Left colon (tissue), 2 donors: ENCODE measurements at regions not wholly inside any gene's neighbourhood (a gene's known extent, or its start where the extent isn't known, plus 50 kb on each side); places are given as distances from the start of the nearest gene placed in this dataset.

Experiments
- ATAC-seq: fragments of 200-7000 bp; cut with Tn5 transposase; one replicate; pipeline ENCODE4 v1.9.1; 2020; ENCODE audit warnings: mild to moderate bottlenecking, moderate library complexity
- DNase-seq, 2 donors: peaks; one replicate each; pipeline ENCODE4 v3.0.0-alpha.2; 2020
- intact Hi-C, 2 donors: fragments of 100-400 bp; cut with DNase I in 1 of 2; cut with micrococcal nuclease in 1 of 2; formaldehyde crosslinking; loops; one replicate each; pipeline versions ENCODE4 v1.11.2 to v1.14.0; 2022; cut with DNase I, micrococcal nuclease
- donor health status: DM: no; HTN: no; CAD: no.
- donor health status: DM: yes; HTN: yes; CAD: no.

DNA sequence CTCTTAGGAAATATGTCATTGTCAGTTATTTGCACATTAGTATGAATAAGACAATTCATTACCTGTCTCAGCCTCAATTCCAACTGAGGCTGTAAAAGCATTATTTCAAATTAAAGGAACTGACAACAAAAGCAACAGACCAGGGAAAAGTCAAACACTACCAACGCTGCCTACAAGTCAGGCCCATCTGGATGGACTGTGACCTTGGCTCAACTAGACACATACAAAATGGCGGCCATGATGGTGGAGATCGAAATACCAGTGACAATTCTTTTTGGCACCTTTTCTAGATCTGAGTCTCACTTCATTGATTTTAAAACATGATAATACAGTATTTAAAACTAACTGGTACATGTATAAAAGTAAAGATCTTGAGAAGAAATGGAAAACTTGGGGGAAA, 160.7 kb downstream of the DHX15 start:
- intact Hi-C loops: no loop called here
- no peak for DNase-seq
- no peak for ATAC-seq

DNA sequence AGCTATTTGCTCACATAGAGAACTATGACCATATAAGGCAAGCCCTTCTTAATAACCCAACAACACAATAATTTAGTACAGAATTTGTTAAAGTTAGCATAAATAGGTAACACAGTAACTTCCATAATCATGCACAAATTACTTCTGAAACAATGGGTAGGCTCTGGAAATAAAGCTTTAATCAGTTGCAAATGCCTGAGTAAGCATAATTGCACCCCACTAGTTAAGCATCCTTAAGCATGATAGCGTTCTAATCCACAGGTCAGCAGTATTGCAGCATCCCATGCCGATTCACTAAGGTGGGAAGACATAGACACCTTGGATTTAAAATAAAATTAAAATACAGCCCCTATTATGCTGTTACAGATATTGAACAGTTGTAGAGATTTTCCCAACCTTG, 161.7 kb downstream of the DHX15 start:
- ATAC-seq (no peak), DNase-seq (no peak)
- intact Hi-C loops: no loop called here

DNA sequence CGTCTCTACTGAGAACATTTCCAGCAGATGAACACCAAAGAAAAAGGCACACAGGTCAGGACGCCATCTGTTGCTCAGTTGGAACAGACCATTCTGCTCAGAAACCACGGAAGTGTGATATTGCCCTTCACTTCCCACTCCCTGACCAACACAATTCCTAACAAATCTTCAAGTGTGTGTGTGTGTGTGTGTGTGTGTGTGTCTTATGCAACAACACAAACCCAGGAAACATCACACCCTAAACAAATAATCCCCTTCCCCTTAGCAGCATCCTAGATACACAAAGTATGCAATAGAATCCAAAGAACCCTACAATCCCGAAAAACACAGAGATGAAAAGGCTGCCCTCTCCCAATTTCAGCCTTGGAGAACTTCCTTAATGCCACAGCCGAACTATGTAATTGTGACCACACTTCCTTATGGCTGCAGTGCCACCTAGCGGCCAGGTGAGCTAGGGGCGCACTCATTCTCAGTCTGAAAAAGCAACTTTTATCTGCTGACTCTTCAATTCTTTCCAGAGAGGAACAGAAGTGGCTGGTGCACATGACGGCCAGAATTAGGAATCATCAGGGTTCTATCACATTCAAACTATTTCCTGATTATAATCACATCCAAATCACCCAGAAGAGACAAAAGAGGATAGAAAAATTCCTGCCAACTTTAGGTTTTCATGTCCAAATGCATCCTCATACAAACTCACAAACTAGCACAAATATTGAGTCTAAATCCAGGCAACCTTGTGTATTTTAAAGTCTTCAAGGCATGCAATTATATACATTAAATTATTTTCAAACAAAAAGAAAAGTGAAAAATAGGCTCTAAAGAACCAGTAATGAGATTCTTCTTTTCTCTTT, 164.9 kb downstream of the DHX15 start:
- DNase-seq (peak; percentile 51 to 86), ATAC-seq (peak; percentile 97)
- intact Hi-C loops: loop anchor here in 1 of 2 donors (10.0 kb wide), 1 partner anchor 1525 kb away; no protein-coding TSS in a partner anchor

DNA sequence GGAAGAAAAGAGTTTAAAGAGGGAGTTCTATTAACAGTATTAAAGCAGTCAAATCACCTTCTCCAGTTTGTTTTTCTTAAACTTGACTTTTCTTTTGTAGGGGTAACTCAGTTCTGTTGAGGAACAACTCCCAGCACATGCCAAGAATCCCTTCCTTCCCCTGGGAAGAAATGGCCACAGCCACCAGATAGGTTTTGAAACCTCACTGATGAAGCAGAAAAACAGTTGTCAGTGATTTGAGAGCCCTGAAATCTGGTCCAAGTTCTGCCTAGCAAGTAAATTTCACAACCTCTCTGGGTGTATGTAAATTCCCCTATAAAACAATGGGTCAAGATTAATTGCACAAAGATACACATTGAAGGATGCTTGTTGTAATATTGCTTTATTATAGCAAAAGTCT, 167.1 kb downstream of the DHX15 start:
- no peak for DNase-seq
- no peak for ATAC-seq
- intact Hi-C loops: loop anchor here in 1 of 2 donors (10.0 kb wide), 1 partner anchor 1522 kb away; no protein-coding TSS in a partner anchor

DNA sequence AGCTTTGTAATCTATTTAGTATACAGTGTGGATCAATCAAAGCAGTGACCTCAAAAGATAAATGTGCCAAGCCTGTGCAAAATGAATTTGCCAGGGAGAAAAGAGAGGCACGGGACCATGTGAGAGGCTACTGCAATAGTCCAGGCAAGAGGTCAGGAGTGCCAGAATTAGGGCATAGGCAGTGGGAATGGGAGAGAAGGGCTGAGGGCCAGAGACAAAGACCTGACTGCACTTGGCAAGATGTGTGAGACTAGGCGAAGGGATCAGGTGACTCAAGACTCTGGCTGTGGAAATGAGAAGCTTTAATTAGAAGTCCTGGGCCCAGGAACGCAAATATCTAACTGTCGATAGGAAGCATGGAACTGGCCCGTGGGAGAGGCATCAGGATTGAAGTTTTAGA, 168.1 kb downstream of the DHX15 start:
- ATAC-seq (no peak), DNase-seq (no peak)
- intact Hi-C loops: loop anchor here in 1 of 2 donors (10.0 kb wide), 1 partner anchor 1521 kb away; no protein-coding TSS in a partner anchor

DNA sequence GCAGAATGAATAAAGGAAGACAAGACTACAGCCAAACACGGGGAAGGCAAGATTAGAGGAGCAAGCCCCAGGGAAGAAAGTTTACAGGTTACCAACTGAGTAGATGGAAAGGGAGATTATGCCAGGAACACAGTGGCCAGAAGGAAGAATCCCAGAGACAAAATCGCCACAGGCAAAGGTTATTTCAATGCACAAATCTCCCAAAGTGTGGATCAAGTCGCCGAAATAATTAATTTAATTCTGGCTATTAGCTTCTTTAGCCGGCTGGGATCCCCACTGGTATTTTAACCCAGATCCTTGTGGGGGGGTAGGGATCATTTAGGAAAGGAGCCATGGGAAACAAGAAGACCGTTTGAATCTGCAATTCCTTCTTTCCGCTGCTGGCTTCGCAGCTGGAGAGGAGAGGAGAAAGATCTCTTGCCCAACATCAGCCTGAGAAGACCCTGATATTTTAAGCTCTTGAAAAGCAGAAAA, 171.0 kb downstream of the DHX15 start:
- intact Hi-C loops: loop anchor here in 1 of 2 donors (10.0 kb wide), 1 partner anchor 1519 kb away; no protein-coding TSS in a partner anchor
- ATAC-seq: no peak

DNA sequence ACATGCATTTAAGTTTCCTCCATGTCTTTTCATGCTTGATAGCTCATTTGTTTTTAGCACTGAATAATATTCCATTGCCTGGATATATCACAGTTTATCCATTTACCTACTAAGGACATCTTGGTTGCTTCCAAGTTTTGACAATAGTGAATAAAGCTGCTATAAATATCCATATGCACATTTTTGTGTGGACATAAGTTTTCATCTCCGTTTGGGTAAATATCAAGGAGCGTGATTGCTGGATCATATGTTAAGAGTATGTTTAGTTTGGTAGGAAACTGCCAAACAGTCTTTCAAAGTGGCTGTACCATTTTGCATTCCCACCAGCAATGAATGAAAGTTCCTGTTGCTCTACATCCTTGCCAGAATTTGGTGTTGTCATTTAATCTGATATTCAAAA, 172.5 kb downstream of the DHX15 start:
- ATAC-seq: no peak
- intact Hi-C loops: loop anchor here in 1 of 2 donors (10.0 kb wide), 1 partner anchor 1517 kb away; no protein-coding TSS in a partner anchor
- DNase-seq: no peak

More for the DNA sequence above, 171.0 kb downstream of the DHX15 start:
- DNase-seq: no peak

DNA sequence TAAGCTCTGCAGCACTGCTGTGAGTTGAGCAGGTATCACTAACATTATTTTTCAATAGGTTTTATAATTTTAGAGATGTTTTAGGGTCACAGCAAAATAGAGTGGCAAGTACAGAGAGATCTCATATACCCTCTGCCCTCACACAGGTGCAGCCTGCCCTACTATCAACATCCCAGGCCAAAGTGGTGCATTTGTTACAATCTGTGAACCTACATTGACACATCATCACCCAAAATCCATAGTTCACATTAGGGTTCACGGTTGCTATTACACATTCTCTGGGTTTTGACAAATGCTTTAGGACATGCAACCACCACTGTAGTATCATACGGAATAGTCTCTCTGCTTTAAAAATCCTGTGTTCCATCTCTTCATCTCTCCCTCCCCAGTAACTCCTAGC, 173.1 kb downstream of the DHX15 start:
- DNase-seq (no peak), ATAC-seq (no peak)
- intact Hi-C loops: loop anchor here in 1 of 2 donors (10.0 kb wide), 1 partner anchor 1516 kb away; no protein-coding TSS in a partner anchor

DNA sequence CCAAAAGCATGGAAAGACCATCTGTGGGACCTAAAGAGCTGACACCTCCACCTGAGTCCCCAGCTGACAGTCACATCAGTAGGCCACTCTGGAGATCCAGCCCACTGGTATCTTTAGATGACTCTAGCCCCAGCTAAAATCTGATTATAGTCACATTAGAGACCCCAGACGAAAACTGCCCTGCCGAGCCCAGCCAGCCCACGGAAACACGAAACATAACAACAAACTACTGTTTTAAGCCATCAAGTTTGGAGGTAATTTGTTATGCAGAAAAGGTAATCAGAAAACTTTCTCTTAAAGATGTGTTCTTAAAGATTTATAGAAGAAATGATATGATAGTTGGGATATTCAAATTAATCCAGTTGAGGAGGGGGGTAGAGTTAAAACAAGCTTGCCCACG, 175.7 kb downstream of the DHX15 start:
- intact Hi-C loops: no loop called here
- DNase-seq (no peak), ATAC-seq (no peak)

DNA sequence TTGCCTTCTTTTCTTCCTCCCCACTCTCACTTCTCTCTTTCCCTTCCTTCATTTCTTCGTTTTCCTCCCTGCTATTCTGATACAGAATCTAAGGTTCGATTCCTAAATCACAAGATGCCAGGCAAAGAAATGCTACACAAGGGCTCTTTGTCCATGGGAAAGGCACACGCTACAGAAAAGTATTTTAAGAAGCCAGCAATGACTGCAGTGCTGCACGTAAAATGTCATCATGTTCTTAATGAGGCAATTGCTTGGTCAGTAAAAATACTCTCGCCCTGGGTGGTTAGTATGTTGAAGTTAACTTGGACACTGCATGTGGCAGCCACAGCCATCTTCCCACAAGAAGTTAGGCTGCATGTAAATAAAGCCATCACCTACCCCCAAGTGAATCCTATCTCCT, 178.4 kb downstream of the DHX15 start:
- ATAC-seq: no peak

DNA sequence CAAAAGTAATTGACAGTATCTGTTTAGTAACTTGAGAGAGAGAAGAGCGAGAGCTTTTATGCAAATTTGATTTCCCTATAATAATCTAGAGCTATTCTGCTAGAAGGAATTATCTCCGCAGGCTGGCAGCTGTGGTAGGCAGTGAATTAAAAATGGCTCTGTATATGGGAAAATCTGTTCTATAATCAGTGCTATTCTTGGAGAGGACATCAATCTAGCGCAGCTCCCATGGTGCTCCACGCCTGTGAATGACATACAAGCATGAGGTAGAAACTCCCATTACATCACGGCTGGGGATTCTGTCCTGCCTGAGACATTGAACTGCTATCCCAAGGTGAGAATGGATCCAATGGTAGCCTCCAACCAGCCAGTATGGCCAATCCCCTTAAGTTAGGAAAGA, 179.0 kb downstream of the DHX15 start:
- intact Hi-C loops: no loop called here
- no peak for ATAC-seq
- DNase-seq: no peak

More for the DNA sequence above, 178.4 kb downstream of the DHX15 start:
- no peak for DNase-seq
- intact Hi-C loops: no loop called here

DNA sequence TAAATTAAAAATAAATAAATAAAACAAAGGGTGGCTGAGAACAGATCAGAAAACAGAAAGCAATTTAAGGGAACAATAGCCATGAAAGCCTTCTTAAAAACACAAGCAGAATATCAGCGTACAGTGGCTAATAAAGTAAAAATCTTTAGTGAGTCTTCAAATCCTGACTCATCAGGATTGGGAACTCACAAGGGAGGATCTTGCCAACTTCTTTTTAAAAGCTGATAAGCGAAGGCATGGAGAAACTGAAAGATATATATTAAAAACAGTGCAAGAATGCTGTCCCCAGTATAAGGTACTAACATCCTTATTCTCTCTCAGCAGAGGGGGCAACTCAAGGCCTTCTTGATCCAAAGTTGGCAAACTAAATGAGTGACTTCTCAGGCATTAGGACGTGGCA, 180.1 kb downstream of the DHX15 start:
- no peak for DNase-seq
- intact Hi-C loops: no loop called here
- ATAC-seq: no peak

DNA sequence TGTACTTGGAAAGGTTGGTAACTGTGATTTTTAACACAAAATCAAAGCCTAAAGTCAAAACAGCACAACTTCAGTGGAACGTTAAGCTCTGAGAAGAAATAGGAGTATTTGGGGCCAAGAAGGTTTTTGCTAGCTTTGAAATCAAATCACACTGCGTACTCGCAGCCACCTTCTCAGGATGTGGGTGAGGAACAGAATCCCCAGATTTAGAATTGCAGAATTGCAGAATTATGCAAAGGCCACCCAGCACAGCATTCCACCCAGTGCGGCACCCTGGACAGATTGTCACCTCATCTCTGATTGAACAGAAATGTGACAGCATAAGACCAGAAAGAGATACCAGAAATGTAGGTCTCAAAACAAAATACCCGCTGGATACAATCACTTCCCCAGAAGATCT, 181.1 kb downstream of the DHX15 start:
- intact Hi-C loops: no loop called here
- DNase-seq (no peak), ATAC-seq (no peak)

DNA sequence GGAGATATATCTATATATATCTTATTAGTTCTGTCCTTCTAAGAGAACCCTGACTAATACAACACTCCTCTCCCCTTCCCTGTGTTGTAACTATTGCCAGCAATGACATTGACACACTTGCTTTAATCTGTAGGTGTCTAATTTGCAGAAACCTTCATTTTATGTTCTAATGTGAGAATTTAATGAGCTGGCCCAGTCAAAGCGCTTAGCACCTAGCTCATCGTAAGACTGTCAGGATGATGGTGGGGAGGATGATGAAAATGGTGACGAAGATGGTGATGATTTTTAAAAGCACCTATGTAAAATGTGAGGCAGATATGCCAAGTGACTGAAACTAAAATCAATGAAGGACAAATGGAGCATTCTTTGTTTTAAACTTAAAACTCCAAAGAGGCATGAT, 183.8 kb downstream of the DHX15 start:
- ATAC-seq (no peak), DNase-seq (no peak)
- intact Hi-C loops: no loop called here

DNA sequence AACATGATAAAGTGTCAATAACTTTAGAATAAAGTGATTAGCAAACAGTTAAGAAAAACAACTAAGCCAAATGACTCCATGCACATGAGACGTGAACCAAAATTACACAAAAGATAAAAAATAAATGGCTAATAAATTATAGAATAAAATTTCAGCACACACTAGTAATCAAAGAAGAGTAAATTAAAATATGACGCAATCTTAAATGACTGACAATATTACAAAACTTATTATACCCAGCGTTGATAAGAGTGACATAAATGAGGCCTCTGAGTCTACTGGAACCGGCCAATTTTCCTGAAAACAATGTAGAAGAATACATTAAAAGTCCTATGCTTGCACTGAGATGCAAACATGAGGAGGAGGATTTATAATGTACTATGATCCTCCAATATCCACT, 187.4 kb downstream of the DHX15 start:
- ATAC-seq (no peak), DNase-seq (no peak)
- intact Hi-C loops: no loop called here

DNA sequence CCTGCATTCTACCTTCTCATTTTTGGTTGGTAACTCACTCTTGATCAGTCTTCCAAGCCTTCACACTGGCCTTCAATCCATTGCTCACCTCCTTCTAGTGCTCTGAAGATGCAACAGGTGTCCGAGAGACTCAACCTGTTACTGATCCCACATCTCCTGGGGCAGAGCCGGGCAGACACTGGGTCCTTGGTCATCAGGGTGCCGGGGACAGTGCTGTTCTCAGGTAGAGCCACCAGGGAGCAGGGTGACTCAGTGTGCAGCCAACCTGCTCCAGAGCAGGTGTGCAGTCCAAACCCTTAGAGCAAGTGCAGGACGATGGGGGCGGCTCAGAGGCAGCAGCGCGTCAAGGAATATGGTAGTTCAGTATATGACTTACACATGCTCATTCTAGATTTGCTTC, 188.4 kb downstream of the DHX15 start:
- no peak for ATAC-seq
- DNase-seq: no peak
- intact Hi-C loops: no loop called here

DNA sequence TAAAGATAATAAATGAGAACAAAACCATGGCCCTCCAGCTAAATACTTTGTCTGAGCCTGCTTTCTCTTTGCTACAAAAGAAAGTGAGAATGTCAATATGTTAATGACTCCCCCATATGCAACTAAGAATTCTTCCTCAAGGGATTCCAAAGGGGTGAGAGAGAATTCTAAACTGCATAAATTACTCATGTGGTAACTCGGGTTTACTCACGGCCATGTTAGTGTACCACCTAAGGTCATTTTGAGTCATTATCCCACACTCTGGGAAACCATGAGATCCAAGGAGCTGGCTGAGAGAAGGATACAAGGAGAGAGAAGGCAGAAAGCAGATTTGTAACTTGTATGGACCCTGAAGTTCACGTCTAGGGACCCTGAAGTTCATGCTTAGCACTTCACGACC, 190.3 kb downstream of the DHX15 start:
- no peak for DNase-seq
- intact Hi-C loops: no loop called here
- no peak for ATAC-seq

DNA sequence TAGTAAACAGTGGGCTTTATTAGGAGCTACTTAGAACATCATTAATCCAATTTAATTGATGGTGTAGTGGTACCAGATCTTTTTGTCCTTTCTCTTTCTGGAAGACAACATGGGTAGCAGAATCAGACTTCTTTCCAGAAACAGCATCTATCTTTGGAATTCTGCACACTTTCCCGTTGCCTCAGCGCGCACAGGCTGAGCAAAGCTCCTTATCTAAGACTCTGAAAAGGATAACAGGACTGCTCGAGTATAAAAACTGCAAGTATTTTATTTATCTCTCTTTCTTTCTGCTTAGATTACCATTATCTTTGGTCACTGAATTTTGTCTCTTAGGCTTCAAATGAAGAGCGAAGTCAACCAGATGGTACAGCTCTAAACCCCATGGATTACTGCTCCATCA, 191.7 kb downstream of the DHX15 start:
- intact Hi-C loops: no loop called here
- no peak for ATAC-seq
- DNase-seq: no peak

DNA sequence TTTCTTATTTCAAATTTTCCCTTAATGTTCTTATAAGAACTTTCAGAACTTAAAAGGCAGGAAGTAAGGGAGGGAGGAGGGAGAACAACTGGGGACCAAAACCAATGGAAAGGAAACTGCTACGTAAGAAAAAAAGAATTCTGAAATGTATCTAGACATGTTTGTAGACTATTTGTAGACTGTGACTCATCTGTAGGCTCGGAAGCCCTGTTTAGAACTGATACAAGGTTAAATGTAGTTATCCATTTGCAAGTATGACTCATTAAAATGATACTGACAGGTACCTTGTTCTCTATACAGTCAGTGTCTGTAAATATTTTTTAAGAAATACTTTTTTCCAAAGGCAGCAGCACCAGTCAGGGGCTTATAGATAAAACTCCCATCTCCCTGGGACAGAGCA, 202.0 kb downstream of the DHX15 start:
- DNase-seq: no peak
- intact Hi-C loops: no loop called here
- peak; percentile 35 for ATAC-seq

DNA sequence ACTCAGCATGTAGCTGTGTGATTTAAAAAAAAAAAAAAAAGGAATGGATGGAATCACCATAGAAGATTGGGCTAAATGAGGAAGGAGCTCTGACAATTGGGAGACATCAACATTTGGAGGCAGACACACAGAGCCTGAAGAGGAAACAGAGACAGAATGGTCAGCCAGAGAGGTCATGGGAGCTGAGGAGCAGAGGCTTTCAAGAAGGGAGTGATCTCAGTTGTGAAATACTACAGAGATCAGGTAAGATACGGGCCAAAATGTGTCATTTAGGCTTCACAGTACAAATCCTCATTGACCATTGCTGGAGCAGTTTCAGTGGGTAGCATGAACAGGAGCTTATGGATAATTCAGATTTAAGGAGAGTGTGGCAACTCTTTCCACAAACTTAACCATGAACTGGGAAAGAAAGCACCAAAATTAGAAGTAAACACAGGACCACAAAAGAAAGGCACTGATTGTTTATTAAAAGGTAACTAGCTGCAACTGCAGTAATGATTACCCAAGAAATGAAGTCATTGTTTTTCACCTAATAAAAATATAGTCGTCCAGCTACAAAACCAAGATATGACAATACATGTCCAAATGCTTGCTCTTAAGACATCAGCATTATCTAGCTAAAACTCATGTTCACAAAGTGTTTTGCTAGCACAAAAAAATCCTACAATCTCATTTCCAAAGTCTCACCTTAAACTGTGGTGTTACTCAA, 203.2 kb downstream of the DHX15 start:
- intact Hi-C loops: no loop called here
- no peak for ATAC-seq

More for the DNA sequence above, 203.2 kb downstream of the DHX15 start:
- no peak for DNase-seq
